NCI-H2171 treated with DMSO at 0.1 percent for 48 hours (cell line): ENCODE measurements at regions not wholly inside any gene's neighbourhood (a gene's known extent, or its start where the extent isn't known, plus 50 kb on each side); places are given as distances from the start of the nearest gene placed in this dataset.

ENCODE experiments used
- DNase-seq: peaks from one replicate; lab custom pipeline; 2025; lab: John Stamatoyannopoulos, UW

DNA sequence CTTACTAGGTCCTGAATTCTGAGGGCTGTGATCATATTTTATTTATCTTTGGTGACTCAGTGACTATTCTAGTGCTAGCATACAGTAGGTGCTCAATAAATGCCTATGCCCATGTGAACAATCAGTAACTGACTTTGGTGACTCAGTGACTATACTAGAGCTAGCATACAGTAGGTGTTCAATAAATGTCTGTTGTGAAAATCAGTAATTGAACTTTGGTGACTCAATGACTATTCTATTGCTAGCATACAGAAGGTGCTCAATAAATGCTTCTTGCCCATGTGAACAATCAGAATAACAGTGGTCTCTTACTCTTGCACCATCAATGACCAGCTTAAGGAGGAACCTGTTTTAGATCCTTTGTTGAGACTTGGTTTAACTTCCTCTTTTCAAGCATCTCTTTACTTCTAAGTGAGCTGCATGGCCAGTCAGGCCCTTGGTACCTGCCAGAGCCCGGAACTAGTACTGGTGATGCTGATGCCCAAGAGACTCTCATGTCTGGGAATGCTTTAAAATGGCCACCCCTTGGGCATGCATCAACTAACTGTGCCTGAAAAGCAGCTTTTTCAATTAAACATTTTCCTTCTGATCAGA is 214.9 kb upstream of the SPRED2 start:
- DNase-seq, result no peak

- no peak for DNase-seq
Measured at GRCh38 chr2:65640793-65641103, 208.3 kb upstream of the SPRED2 start.

- DNase-seq, result no peak
Measured at GRCh38 chr2:65639156-65639864, 206.9 kb upstream of the SPRED2 start.

- no peak for DNase-seq
Measured at GRCh38 chr2:65638443-65638842, 206.0 kb upstream of the SPRED2 start.

DNA sequence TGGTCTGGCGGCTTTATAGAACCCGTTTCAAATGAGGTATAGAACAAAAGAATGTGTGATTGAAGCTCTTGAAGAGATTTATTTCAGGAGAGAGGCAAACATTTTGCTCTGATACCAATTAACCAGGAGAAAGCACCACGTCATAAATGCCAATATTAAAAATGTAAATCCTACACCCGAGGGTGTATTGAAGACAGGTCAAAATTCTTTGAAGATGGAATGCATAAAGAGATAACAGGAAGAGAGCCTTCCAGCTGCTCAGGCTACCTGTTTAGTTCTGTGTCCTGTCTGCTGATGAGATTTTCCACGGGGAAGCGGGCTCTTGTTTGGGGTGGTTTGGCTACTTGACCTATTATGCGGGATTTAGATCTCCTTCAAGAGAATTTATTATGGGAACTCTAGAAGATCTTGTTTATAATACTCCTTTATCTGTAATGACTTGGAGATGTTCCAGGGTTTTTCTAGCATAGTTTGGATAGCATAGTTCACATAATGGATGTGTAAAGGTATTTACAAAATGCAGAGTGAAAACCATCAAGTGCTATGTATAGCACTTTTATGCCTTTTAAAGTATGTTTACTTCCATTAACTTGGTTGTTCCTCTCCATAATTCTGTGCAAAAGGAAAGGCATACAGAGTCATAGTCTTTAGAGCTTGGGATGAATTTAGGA is 204.5 kb upstream of the SPRED2 start:
- no peak for DNase-seq

- DNase-seq, result no peak
Measured at GRCh38 chr2:65636024-65636423, 203.6 kb upstream of the SPRED2 start.

DNA sequence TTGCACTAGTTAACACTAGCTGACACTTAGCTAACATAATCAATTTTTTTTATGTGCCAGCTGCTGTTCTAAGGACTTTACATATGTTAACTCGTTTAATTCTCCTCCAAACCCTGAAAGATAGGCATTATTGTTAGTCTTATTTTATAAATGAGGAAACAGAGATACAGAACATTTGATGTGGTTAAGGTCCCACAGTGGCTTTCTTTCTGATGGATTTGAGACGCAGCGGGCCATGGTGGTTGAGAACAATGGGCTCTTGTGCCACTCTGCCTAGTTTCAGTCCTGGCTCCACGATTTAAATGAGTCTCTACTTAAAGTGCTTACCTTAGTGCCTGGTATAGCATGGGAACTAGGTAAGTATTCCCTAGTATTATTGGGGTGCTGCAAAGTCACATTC is 201.9 kb upstream of the SPRED2 start:
- DNase-seq, result no peak

GRCh38 chr2:65630643-65631042 is 198.2 kb upstream of the SPRED2 start:
- DNase-seq, result no peak

DNA sequence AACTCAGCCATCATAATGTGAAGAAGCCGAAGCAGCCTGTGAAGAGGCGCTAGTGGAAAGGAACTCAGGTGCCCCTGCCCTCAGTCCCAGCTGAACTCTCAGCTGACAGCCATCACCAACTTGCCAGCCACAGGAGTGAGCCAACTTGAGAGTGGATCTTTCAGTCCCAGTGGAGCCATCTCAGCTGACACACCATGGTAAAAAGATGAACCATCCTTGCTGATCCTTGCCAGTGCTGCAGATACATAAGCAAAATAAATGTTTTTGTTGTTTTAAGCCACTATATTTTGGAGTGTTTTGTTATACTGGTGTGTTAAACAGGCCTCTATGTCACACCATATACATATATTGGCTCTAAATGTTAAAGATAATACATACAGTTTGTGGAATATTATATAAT is 195.8 kb upstream of the SPRED2 start:
- no peak for DNase-seq

- no peak for DNase-seq
Measured at GRCh38 chr2:65626831-65627230, 194.4 kb upstream of the SPRED2 start.

DNA sequence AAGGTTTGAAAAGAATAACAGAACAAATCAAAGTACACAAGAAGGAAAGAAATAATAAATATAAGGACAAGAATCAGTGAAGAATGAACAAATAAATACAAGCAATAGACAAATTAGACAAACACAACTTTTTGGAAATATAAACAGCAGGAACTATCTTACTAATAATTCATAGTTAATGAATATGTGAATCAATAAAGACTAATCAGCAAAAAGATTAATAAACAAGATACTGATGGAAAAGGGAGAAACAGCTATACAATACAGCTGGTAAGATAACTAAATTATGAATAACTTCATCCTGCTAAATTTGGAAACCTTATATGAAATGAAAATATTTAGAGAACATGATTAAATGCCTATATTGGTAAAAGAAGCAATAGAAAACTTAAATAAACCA is 193.6 kb upstream of the SPRED2 start:
- no peak for DNase-seq

- DNase-seq, result no peak
Measured at GRCh38 chr2:65622951-65623535, 190.6 kb upstream of the SPRED2 start.

GRCh38 chr2:65622499-65622898 is 190.1 kb upstream of the SPRED2 start:
- no peak for DNase-seq

DNA sequence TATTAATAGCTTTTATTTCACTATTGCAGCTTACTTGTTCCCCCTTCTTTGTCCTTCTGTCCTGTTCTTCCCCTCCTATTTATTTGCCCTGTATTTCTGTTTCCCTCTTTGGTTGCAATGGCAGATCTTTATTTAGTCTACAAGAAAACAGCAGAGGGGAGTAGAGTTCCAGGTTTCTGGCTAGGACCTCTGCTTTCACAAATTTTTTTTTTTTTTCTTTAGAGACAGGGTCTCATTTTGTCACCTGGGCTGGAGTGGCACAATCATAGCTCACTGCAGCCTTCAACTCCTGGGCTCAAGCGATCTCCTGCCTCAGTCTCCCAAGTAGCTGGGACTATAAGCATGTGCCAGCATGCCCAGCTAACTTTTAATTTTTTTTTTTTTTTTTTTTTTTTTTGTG is 188.1 kb upstream of the SPRED2 start:
- no peak for DNase-seq

DNA sequence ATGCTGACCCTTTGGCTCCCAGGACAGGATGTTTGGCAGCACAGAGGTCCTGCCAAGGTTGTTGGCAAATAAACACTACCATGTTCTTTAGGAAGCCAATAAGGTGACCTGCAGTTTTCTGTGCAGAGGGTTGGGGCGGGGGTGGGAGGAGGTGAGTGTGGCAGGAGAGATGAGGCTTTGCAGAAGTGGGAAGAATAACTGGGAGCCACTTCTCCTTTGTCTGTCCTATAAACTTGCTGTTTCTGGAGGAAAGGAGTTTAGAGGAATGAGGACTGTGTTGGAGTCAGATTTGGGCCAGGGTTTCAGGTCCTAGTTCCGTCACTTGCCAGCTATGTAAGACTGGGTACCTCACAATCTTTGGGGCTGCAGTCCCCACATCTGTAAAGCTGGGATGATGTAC is 187.6 kb upstream of the SPRED2 start:
- no peak for DNase-seq

DNA sequence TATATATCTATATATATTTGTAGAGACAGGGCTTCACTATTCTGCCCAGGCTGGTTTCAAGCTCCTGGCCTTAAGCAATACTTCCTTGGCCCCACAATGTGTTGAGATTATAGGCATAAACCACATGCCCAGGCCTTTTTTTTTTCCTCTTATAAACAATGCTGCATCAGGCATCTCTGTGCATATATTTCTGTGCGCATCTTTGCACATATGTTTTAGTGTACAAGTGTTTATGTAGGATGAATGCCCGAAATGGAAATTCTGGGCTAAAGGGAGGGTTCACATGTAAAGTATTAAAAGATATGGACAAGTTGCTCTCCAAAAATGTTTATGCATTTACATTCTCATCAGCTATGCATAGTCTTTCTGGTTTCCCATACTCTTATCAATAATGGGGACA is 183.2 kb upstream of the SPRED2 start:
- no peak for DNase-seq

DNA sequence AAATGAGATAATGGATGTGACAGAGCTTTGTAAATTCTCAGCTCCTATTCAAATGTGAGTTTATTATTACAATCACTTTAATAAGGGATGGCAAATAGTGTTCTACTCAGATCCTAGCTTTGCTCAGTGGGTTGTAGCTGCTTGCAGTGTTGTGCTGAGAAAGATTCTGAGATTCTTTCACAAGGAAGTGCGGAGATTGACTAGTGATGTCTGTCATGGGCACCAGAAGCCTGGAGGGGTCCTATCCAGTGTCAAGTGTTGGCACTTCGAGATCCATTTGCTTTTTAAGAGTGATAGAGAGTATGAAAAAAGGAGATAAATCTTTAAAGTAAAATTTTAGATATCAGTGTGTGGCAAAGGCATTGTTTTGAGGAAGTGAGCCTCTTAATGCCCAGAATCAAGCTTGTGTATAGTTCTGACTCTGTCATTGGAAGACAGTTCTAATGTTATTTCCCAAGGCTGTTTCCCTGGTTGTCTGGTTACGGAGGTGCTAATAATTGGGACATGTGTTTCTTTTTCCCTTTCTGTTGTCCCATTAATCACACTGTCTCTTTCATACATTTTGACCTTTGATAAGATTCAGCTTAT is 181.7 kb upstream of the SPRED2 start:
- no peak for DNase-seq

GRCh38 chr2:65611488-65611887 is 179.1 kb upstream of the SPRED2 start:
- no peak for DNase-seq

GRCh38 chr2:65608916-65609315 is 176.5 kb upstream of the SPRED2 start:
- DNase-seq, result no peak

- no peak for DNase-seq
Measured at GRCh38 chr2:65608466-65608865, 176.1 kb upstream of the SPRED2 start.

GRCh38 chr2:65607662-65608305 is 175.4 kb upstream of the SPRED2 start:
- no peak for DNase-seq

- no peak for DNase-seq
Measured at GRCh38 chr2:65605743-65606058, 173.3 kb upstream of the SPRED2 start.
